OCI-LY1 (cell line): ENCODE measurements at regions not wholly inside any gene's neighbourhood (a gene's known extent, or its start where the extent isn't known, plus 50 kb on each side); places are given as distances from the start of the nearest gene placed in this dataset.

Experiments used
- H2AFZ ChIP-seq: fragments of 200-600 bp; sonication (generic), shearing (Covaris generic); 2 replicates; pipeline ENCODE4 v1.6.0; 2014; ENCODE audit warnings: antibody characterized with exemption, mild to moderate bottlenecking, low read length
- H3F3A ChIP-seq: fragments of 200-600 bp; sonication (generic), shearing (Covaris generic); 2 replicates; pipeline ENCODE4 v1.6.0; 2014; ENCODE audit warnings: mild to moderate bottlenecking, antibody characterized with exemption, low read length, moderate library complexity; ENCODE audit not compliant: insufficient read depth
- H3K27ac ChIP-seq: fragments of 200-600 bp; sonication (generic); 2 replicates; pipeline ENCODE4 v1.5.1; 2014; ENCODE audit warnings: low read length, mixed run types, mild to moderate bottlenecking, low read depth; ENCODE audit not compliant: poor library complexity, severe bottlenecking
- H3K27me3 ChIP-seq: fragments of 200-600 bp; sonication (generic); 2 replicates; pipeline ENCODE4 v1.6.0; 2014; ENCODE audit warnings: antibody characterized with exemption, mild to moderate bottlenecking, low read length, moderate library complexity; ENCODE audit not compliant: insufficient read depth
- H3K36me3 ChIP-seq: fragments of 200-600 bp; sonication (generic); 2 replicates; pipeline ENCODE4 v1.6.1; 2014; ENCODE audit warnings: mild to moderate bottlenecking, antibody characterized with exemption, low read length, moderate library complexity, mixed read lengths; ENCODE audit not compliant: insufficient read depth
- H3K4me1 ChIP-seq: fragments of 200-600 bp; sonication (generic); 2 replicates; pipeline ENCODE4 v1.5.1; 2014; ENCODE audit warnings: mild to moderate bottlenecking, low read length, moderate library complexity; ENCODE audit not compliant: insufficient read depth, severe bottlenecking
- H3K4me2 ChIP-seq: fragments of 200-600 bp; sonication (generic), shearing (Covaris generic); 2 replicates; pipeline ENCODE4 v1.6.1; 2014; ENCODE audit warnings: low read length
- H3K4me3 ChIP-seq: fragments of 200-600 bp; sonication (generic); 2 replicates; pipeline ENCODE4 v1.5.1; 2014; ENCODE audit warnings: low read length, low read depth, mild to moderate bottlenecking, mixed read lengths; ENCODE audit not compliant: poor library complexity, severe bottlenecking
- H3K79me2 ChIP-seq: fragments of 200-600 bp; shearing (Covaris generic); 2 replicates; pipeline ENCODE4 v1.6.1; 2016; ENCODE audit warnings: mixed run types, low read length, mixed read lengths; ENCODE audit not compliant: insufficient read depth
- H3K9ac ChIP-seq: fragments of 200-600 bp; sonication (generic), shearing (Covaris generic); 2 replicates; pipeline ENCODE4 v1.6.1; 2014; ENCODE audit warnings: mild to moderate bottlenecking, low read length, mixed read lengths
- H3K9me2 ChIP-seq: fragments of 200-600 bp; sonication (generic), shearing (Covaris generic); 2 replicates; pipeline ENCODE4 v1.6.1; 2014; ENCODE audit warnings: low read depth, mild to moderate bottlenecking, low read length, mixed read lengths
- H3K9me3 ChIP-seq: fragments of 200-600 bp; shearing (Covaris generic); 2 replicates; pipeline ENCODE4 v1.6.1; 2014; ENCODE audit warnings: low read length, mixed read lengths
- H4K20me1 ChIP-seq: fragments of 200-600 bp; sonication (generic), shearing (Covaris generic); 2 replicates; pipeline ENCODE4 v1.6.0; 2016; ENCODE audit warnings: mild to moderate bottlenecking, low read length; ENCODE audit not compliant: insufficient read depth
- CTCF ChIP-seq: fragments of 200-600 bp; sonication (generic), shearing (Covaris generic); IDR thresholded peaks from 2 replicates; pipeline ENCODE4 v1.5.1; 2017; ENCODE audit warnings: mild to moderate bottlenecking, antibody characterized with exemption, low read length, moderate library complexity, mixed read lengths
- EZH2 ChIP-seq: fragments of 200-600 bp; sonication (generic), shearing (Covaris generic); IDR thresholded peaks from 2 replicates; pipeline ENCODE4 v1.8.0; 2017; ENCODE audit warnings: borderline replicate concordance, mixed run types, mild to moderate bottlenecking, antibody characterized with exemption, low read length, moderate library complexity, mixed read lengths

GRCh38 chr2:217494557-217494956, 508.2 kb downstream of the TNS1 start:
- Histone ChIP-seq H3K27ac (no peak overlapping the region), H3K4me2 (no peak overlapping the region)

GRCh38 chr2:217491271-217491670, 511.5 kb downstream of the TNS1 start:
- Histone ChIP-seq H3K9ac (no peak overlapping the region), H3K27ac (no peak overlapping the region), H3F3A (no peaks in the 10 kb centered on the region), H3K4me1 (no peaks in the 10 kb centered on the region), H3K4me2 (no peak overlapping the region), H3K36me3 (no peaks in the 10 kb centered on the region), H2AFZ (no peak overlapping the region), H3K79me2 (no peaks in the 10 kb centered on the region), H3K9me2 (no peaks in the 10 kb centered on the region), H3K9me3 (no peaks in the 10 kb centered on the region), H3K4me3 (no peak overlapping the region), H3K27me3 (no peaks in the 10 kb centered on the region), H4K20me1 (no peaks in the 10 kb centered on the region)
- TF ChIP-seq EZH2 (no peak), CTCF (no peak)

More at GRCh38 chr2:217494557-217494956, 508.2 kb downstream of the TNS1 start:
- no peak overlapping the region for H3K4me3 ChIP-seq
- H3K9ac ChIP-seq: no peak overlapping the region
- H3K9me3 ChIP-seq: no peaks in the 10 kb centered on the region
- H2AFZ ChIP-seq: no peak overlapping the region
- H3F3A ChIP-seq: no peaks in the 10 kb centered on the region
- no peaks in the 10 kb centered on the region for H3K36me3 ChIP-seq
- TF ChIP-seq CTCF: no peak
- no peak for TF ChIP-seq EZH2
- H3K27me3 ChIP-seq: no peaks in the 10 kb centered on the region
- H3K4me1 ChIP-seq: no peaks in the 10 kb centered on the region
- H3K9me2 ChIP-seq: no peaks in the 10 kb centered on the region
- H4K20me1 ChIP-seq: no peaks in the 10 kb centered on the region
- H3K79me2 ChIP-seq: no peaks in the 10 kb centered on the region

GRCh38 chr2:217489145-217489960, 513.4 kb downstream of the TNS1 start:
- no peaks in the 10 kb centered on the region for H3K4me1 ChIP-seq
- H3K27ac ChIP-seq: no peak overlapping the region
- no peaks in the 10 kb centered on the region for H3K27me3 ChIP-seq
- no peaks in the 10 kb centered on the region for H3K79me2 ChIP-seq
- no peak overlapping the region for H3K4me2 ChIP-seq
- H3K9me2 ChIP-seq: no peaks in the 10 kb centered on the region
- H4K20me1 ChIP-seq: no peaks in the 10 kb centered on the region
- H2AFZ ChIP-seq: no peak overlapping the region
- H3K9me3 ChIP-seq: no peaks in the 10 kb centered on the region
- TF ChIP-seq EZH2 (no peak), CTCF (no peak)
- no peak overlapping the region for H3K9ac ChIP-seq
- H3K36me3 ChIP-seq: no peaks in the 10 kb centered on the region
- no peaks in the 10 kb centered on the region for H3F3A ChIP-seq
- no peak overlapping the region for H3K4me3 ChIP-seq
